ENCODE measurements at regions not wholly inside any gene's neighbourhood (a gene's known extent, or its start where the extent isn't known, plus 50 kb on each side); places are given as distances from the start of the nearest gene placed in this dataset.
"Not testable (repeated sequence)": the region's sequence is repeated elsewhere in the genome, so short reads cannot be mapped to it uniquely, and the experiment has no call there.

DNA sequence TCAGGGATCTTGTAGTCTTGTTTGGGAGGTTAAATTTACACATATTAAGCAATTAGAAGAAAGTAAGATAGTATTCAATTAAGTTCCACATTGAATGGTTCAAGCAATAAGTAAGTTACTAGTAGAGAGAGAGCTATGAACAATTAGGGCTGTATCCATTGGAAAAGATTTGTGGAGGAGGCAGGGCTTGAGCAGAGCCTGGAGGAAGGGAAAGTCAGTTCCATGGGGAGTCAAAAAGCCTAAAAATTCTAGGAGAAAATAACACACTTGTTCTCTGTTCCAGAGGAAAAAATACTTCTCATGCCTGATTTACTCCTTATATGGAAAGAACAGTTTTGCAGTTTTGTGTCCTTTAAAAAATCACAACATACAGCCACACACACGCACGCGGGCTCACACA is 730.0 kb downstream of the PRIM2 start:
- H3K27ac Mint-ChIP-seq (ENCODE audit: low read depth, unreplicated experiment); H3K36me3 Mint-ChIP-seq (ENCODE audit: insufficient read depth, unreplicated experiment); H3K9me3 Mint-ChIP-seq (ENCODE audit: unreplicated experiment); DNase-seq (ENCODE audit: unreplicated experiment); CTCF ChIA-PET; H3K27me3 Mint-ChIP-seq (ENCODE audit: insufficient read depth, unreplicated experiment); H3K4me1 Mint-ChIP-seq (ENCODE audit: insufficient read depth, unreplicated experiment); H3K4me3 Mint-ChIP-seq (ENCODE audit: unreplicated experiment); intact Hi-C loops (cut with micrococcal nuclease); BruUV-seq (replicated peaks): not testable (repeated sequence)
- POLR2A ChIA-PET: interaction anchor here (0.6 kb wide), 1 partner anchor 379 kb away, joined by 3 read pairs; no protein-coding TSS in a partner anchor

DNA sequence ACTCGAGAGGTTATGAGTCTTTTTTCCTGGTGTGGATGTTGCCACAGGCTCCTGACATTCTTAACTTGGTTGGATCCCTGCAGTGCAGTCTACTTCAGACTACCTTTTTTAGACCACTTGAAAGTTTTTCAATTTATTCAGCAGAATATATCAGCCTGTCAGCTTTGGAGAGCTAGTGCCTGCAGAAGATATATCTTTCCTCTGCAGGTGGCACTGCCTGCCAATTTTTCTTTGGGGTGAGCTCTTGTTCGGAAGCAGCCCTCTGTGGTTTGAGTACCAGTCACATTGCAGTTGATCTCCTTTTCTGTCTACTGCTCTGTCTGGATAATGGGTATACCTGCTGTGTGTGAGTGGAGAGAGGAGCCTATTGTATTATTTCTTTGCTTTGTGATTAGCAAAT is 730.4 kb downstream of the PRIM2 start:
- intact Hi-C loops (cut with micrococcal nuclease); H3K4me1 Mint-ChIP-seq (ENCODE audit: insufficient read depth, unreplicated experiment); CTCF ChIA-PET; H3K4me3 Mint-ChIP-seq (ENCODE audit: unreplicated experiment); H3K9me3 Mint-ChIP-seq (ENCODE audit: unreplicated experiment); H3K36me3 Mint-ChIP-seq (ENCODE audit: insufficient read depth, unreplicated experiment); H3K27ac Mint-ChIP-seq (ENCODE audit: low read depth, unreplicated experiment); H3K27me3 Mint-ChIP-seq (ENCODE audit: insufficient read depth, unreplicated experiment); BruUV-seq (replicated peaks); POLR2A ChIA-PET: not testable (repeated sequence)
- TF ChIP-seq, protein P1, sequence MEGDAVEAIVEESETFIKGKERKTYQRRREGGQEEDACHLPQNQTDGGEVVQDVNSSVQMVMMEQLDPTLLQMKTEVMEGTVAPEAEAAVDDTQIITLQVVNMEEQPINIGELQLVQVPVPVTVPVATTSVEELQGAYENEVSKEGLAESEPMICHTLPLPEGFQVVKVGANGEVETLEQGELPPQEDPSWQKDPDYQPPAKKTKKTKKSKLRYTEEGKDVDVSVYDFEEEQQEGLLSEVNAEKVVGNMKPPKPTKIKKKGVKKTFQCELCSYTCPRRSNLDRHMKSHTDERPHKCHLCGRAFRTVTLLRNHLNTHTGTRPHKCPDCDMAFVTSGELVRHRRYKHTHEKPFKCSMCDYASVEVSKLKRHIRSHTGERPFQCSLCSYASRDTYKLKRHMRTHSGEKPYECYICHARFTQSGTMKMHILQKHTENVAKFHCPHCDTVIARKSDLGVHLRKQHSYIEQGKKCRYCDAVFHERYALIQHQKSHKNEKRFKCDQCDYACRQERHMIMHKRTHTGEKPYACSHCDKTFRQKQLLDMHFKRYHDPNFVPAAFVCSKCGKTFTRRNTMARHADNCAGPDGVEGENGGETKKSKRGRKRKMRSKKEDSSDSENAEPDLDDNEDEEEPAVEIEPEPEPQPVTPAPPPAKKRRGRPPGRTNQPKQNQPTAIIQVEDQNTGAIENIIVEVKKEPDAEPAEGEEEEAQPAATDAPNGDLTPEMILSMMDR (IDR thresholded peaks at IDR 0.05; ENCODE audit: unreplicated experiment): peak; percentile 38
- peak; percentile 9 for DNase-seq (ENCODE audit: unreplicated experiment)

DNA sequence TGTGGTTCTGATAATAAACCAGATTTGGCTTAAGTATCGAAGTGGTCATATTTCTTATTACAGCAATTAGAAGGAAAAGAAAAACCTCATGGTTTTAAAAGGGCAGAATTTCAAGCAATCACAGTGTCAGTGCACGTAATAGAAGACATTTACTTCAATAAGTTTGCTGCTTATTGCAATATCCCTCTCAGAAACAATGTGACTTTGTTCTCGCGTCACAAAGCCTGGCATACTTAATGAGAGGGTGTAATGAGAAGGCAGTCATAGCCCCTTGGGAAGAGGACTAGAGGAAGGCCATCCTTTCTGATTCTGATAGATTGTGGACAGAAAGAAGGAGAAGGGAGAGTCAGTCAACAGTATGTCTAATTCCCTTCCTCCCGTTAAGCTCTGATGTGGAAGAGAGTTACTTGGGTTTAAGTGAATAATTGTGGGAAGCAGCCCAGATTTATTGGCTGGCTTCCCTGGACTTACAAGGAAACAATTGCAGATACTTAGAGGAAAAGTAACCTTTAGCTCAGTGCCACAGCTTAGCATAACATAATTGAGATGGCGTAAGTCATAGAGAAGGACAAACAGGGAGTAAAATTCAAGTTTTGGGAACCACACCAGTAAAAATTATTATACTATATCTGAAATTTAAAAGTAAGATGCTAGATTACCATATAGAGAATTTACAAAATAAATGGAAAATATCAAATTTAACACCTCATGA is 738.2 kb downstream of the PRIM2 start:
- CTCF ChIA-PET; intact Hi-C loops (cut with micrococcal nuclease); BruUV-seq (replicated peaks); H3K27ac Mint-ChIP-seq (ENCODE audit: low read depth, unreplicated experiment); H3K4me3 Mint-ChIP-seq (ENCODE audit: unreplicated experiment); H3K36me3 Mint-ChIP-seq (ENCODE audit: insufficient read depth, unreplicated experiment); H3K9me3 Mint-ChIP-seq (ENCODE audit: unreplicated experiment); H3K27me3 Mint-ChIP-seq (ENCODE audit: insufficient read depth, unreplicated experiment); DNase-seq (ENCODE audit: unreplicated experiment); H3K4me1 Mint-ChIP-seq (ENCODE audit: insufficient read depth, unreplicated experiment); POLR2A ChIA-PET: not testable (repeated sequence)

DNA sequence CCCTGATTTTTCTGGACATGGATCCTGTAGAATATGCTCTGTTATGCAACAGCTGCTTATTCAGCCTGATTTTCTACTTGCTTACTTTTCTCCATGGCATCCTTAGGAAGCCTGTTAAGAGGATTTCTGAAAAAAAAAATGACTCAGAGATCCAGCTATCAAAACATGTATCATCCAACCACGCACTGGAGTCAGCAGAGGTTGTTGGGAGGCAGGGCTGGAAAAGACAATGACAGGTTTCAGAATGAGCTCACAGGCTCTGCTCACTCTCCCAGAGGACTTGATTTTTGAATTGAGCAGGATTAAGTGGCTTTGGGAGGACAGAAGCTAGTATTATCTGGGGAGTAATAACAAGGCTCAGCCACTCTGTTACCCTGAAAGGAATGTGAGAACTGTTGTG is 742.3 kb downstream of the PRIM2 start:
- intact Hi-C loops (cut with micrococcal nuclease); H3K36me3 Mint-ChIP-seq (ENCODE audit: insufficient read depth, unreplicated experiment): not testable (repeated sequence)

DNA sequence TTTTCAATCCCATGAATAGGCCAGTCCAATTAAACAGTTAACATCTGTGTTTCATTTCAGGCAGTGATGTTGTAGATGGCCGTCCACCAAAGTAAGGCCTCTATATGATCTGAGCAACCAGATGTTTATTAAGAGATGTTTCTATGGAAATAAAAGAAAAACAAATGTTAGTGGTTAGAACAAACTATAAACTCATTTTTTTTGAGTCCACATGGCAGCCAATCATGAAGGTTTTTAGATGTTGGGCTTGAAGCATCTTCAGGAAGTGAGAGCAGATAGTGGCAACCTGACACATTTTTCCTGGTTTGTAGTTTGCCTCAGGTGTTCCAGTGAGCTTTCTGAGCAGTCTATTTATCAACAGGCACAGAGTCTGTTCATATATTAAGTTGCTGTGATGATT is 746.1 kb downstream of the PRIM2 start:
- CTCF ChIA-PET; H3K4me1 Mint-ChIP-seq (ENCODE audit: insufficient read depth, unreplicated experiment); H3K27me3 Mint-ChIP-seq (ENCODE audit: insufficient read depth, unreplicated experiment); H3K36me3 Mint-ChIP-seq (ENCODE audit: insufficient read depth, unreplicated experiment); POLR2A ChIA-PET; DNase-seq (ENCODE audit: unreplicated experiment); BruUV-seq (replicated peaks); H3K4me3 Mint-ChIP-seq (ENCODE audit: unreplicated experiment); H3K27ac Mint-ChIP-seq (ENCODE audit: low read depth, unreplicated experiment); H3K9me3 Mint-ChIP-seq (ENCODE audit: unreplicated experiment); intact Hi-C loops (cut with micrococcal nuclease): not testable (repeated sequence)

More for the DNA sequence above, 742.3 kb downstream of the PRIM2 start:
- BruUV-seq (replicated peaks); H3K27ac Mint-ChIP-seq (ENCODE audit: low read depth, unreplicated experiment); CTCF ChIA-PET; H3K27me3 Mint-ChIP-seq (ENCODE audit: insufficient read depth, unreplicated experiment); H3K4me3 Mint-ChIP-seq (ENCODE audit: unreplicated experiment); H3K4me1 Mint-ChIP-seq (ENCODE audit: insufficient read depth, unreplicated experiment); H3K9me3 Mint-ChIP-seq (ENCODE audit: unreplicated experiment): not testable (repeated sequence)
- DNase-seq (ENCODE audit: unreplicated experiment): peak; percentile 62
- POLR2A ChIA-PET: interaction anchor here (0.6 kb wide), 1 partner anchor 14 kb away, joined by 3 read pairs; no protein-coding TSS in a partner anchor

DNA sequence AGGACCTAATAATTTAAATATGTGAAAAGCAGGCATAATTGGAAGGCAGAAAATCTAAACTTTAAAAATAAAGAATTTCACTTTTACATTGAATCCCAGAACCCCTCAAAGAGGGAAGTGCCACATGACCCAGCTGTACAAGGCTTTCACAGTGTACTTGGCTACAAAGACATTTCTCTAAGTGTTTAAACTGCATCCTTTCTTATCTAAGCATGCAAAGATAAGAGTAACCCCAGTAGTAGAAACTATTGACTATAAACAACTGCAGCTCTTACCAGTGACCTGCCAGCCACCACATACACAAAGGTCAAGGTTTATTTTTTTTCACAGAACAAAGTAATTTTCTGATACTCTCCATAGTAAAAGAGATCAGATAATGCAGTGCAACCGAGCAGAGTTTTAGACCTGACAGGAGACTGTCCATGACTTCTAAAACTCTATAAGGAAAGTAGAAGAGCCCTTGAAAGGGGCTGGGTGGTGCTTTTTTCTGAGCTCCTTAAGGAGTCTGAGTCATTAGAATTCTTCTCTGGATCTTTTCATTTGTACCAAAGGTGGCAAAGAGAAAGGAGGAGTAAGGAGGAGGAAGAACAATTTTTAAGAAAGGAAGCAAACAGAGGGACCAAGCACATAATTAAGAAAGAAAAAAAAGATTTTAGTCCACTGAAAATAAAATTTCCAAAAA is 750.6 kb downstream of the PRIM2 start:
- H3K36me3 Mint-ChIP-seq (ENCODE audit: insufficient read depth, unreplicated experiment); POLR2A ChIA-PET; DNase-seq (ENCODE audit: unreplicated experiment); H3K4me1 Mint-ChIP-seq (ENCODE audit: insufficient read depth, unreplicated experiment); BruUV-seq (replicated peaks); intact Hi-C loops (cut with micrococcal nuclease); H3K27ac Mint-ChIP-seq (ENCODE audit: low read depth, unreplicated experiment); H3K4me3 Mint-ChIP-seq (ENCODE audit: unreplicated experiment); H3K9me3 Mint-ChIP-seq (ENCODE audit: unreplicated experiment); H3K27me3 Mint-ChIP-seq (ENCODE audit: insufficient read depth, unreplicated experiment): not testable (repeated sequence)
- CTCF ChIA-PET: interaction anchor here (0.6 kb wide), 1 partner anchor 305 kb away, joined by 3 read pairs; no protein-coding TSS in a partner anchor
